GM23338 (cell line): ENCODE measurements at regions not wholly inside any gene's neighbourhood (a gene's known extent, or its start where the extent isn't known, plus 50 kb on each side); places are given as distances from the start of the nearest gene placed in this dataset.

Source experiments
- ATAC-seq: fragments of 200-7000 bp; cut with Tn5 transposase; 3 replicates; pipeline ENCODE4 v1.9.1; 2020
- DNase-seq: peaks from one replicate; pipeline ENCODE4 v3.0.0-alpha.2; 2015; ENCODE audit warnings: low spot score
- H2AFZ ChIP-seq: fragments of 200-600 bp; sonication (generic); 2 replicates; pipeline ENCODE4 v1.8.0; 2016; ENCODE audit warnings: antibody characterized with exemption, mild to moderate bottlenecking, moderate library complexity
- H3F3A ChIP-seq: fragments of 200-600 bp; sonication (generic); replicated peaks from 2 replicates; pipeline ENCODE4 v1.8.0; 2017; ENCODE audit warnings: antibody characterized with exemption, mixed run types, low read depth
- H3K27ac ChIP-seq: fragments of 200-600 bp; sonication (generic); 2 replicates; pipeline ENCODE4 v1.6.1; 2016; ENCODE audit warnings: low read depth
- H3K27me3 ChIP-seq: fragments of 200-600 bp; sonication (generic); 2 replicates; pipeline ENCODE4 v1.8.0; 2016; ENCODE audit warnings: mild to moderate bottlenecking, mixed run types, moderate library complexity; ENCODE audit not compliant: insufficient read depth
- H3K36me3 ChIP-seq: fragments of 200-600 bp; sonication (generic); 2 replicates; pipeline ENCODE4 v1.8.0; 2016; ENCODE audit warnings: mild to moderate bottlenecking; ENCODE audit not compliant: insufficient read depth
- H3K4me1 ChIP-seq: fragments of 200-600 bp; sonication (generic); 2 replicates; pipeline ENCODE4 v1.8.0; 2016; ENCODE audit warnings: mild to moderate bottlenecking, moderate library complexity; ENCODE audit not compliant: insufficient read depth
- H3K4me2 ChIP-seq: fragments of 200-600 bp; sonication (generic); 2 replicates; pipeline ENCODE4 v1.7.1; 2017; ENCODE audit warnings: mixed run types
- H3K4me3 ChIP-seq: fragments of 200-600 bp; sonication (generic); 2 replicates; pipeline ENCODE4 v1.6.1; 2016; ENCODE audit warnings: mixed run types
- H3K79me2 ChIP-seq: fragments of 200-600 bp; sonication (generic); replicated peaks from 2 replicates; pipeline ENCODE4 v1.8.0; 2017; ENCODE audit warnings: mild to moderate bottlenecking; ENCODE audit not compliant: insufficient read depth
- H3K9me2 ChIP-seq: fragments of 200-600 bp; sonication (generic); 2 replicates; pipeline ENCODE4 v1.8.0; 2017; ENCODE audit not compliant: insufficient read depth
- H4K20me1 ChIP-seq: fragments of 200-600 bp; sonication (generic); replicated peaks from 2 replicates; pipeline ENCODE4 v1.8.0; 2017; ENCODE audit warnings: mild to moderate bottlenecking; ENCODE audit not compliant: insufficient read depth
- H3K27ac Mint-ChIP-seq: 2 replicates; pipeline ENCODE4 v1.8.0; 2020; ENCODE audit warnings: inconsistent platforms, mild to moderate bottlenecking, moderate library complexity, mixed read lengths
- H3K27me3 Mint-ChIP-seq: 3 replicates; pipeline ENCODE4 v1.8.0; 2022; ENCODE audit warnings: low read depth, mild to moderate bottlenecking, moderate library complexity, mixed read lengths, inconsistent platforms; ENCODE audit not compliant: insufficient read depth, poor library complexity
- H3K36me3 Mint-ChIP-seq: 3 replicates; pipeline ENCODE4 v1.8.0; 2021; ENCODE audit warnings: low read depth, mild to moderate bottlenecking, inconsistent platforms, moderate library complexity, mixed read lengths
- H3K4me1 Mint-ChIP-seq: 3 replicates; pipeline ENCODE4 v1.8.0; 2020; ENCODE audit warnings: mild to moderate bottlenecking, inconsistent platforms, mixed read lengths
- H3K4me3 Mint-ChIP-seq: 3 replicates; pipeline ENCODE4 v1.8.0; 2021; ENCODE audit warnings: moderate library complexity, mild to moderate bottlenecking, inconsistent platforms, mixed read lengths
- H3K9me3 Mint-ChIP-seq: 3 replicates; pipeline ENCODE4 v1.8.0; 2020; ENCODE audit warnings: moderate library complexity, mild to moderate bottlenecking, inconsistent platforms, mixed read lengths
- CREB1 ChIP-seq: fragments of 250-450 bp; sonication (Bioruptor Pico); IDR thresholded peaks from 2 replicates; pipeline ENCODE4 v1.5.0; 2020; ENCODE audit warnings: low read depth, mild to moderate bottlenecking, moderate library complexity
- CTCF ChIP-seq, 2 experiments: fragments of 200-600 bp in 1 of 2; sonication (generic) in 1 of 2; conservative IDR thresholded peaks; 2 replicates each; pipeline versions ENCODE4 v1.5.1 to v1.6.1; 2016 to 2017; ENCODE audit warnings: antibody characterized with exemption in 2 of 2, low read depth in 2 of 2, mild to moderate bottlenecking in 2 of 2, moderate library complexity in 1 of 2
- ETS1 ChIP-seq: IDR thresholded peaks from 2 replicates; pipeline ENCODE4 v1.6.1; 2016; ENCODE audit warnings: antibody characterized with exemption
- EZH2 ChIP-seq: fragments of 200-600 bp; sonication (generic); IDR thresholded peaks from one replicate; pipeline ENCODE4 v1.8.0; 2017; ENCODE audit warnings: antibody characterized with exemption, mild to moderate bottlenecking, low read depth; ENCODE audit not compliant: unreplicated experiment
- EZH2phosphoT487 ChIP-seq: fragments of 200-600 bp; sonication (generic); IDR thresholded peaks from one replicate; pipeline ENCODE4 v1.8.1; 2018; ENCODE audit warnings: antibody characterized with exemption; ENCODE audit not compliant: unreplicated experiment
- JUNB ChIP-seq: IDR thresholded peaks from one replicate; pipeline ENCODE4 v1.6.1; 2016; ENCODE audit warnings: antibody characterized with exemption; ENCODE audit not compliant: unreplicated experiment
- POLR2AphosphoS5 ChIP-seq: IDR thresholded peaks from 2 replicates; pipeline ENCODE4 v1.6.1; 2016; ENCODE audit warnings: antibody characterized with exemption, low read depth
- REST ChIP-seq: IDR thresholded peaks from one replicate; pipeline ENCODE4 v1.6.1; 2018; ENCODE audit warnings: antibody characterized with exemption; ENCODE audit not compliant: unreplicated experiment
- STAT1 ChIP-seq: IDR thresholded peaks from one replicate; pipeline ENCODE4 v1.6.1; 2016; ENCODE audit warnings: antibody characterized with exemption; ENCODE audit not compliant: unreplicated experiment
- ZNF114 ChIP-seq: fragments of 250-450 bp; sonication (Bioruptor Pico); IDR thresholded peaks from 2 replicates; pipeline ENCODE4 v1.5.0; 2020; ENCODE audit warnings: mild to moderate bottlenecking, moderate library complexity
- ZNF331 ChIP-seq: fragments of 250-450 bp; sonication (Bioruptor Pico); IDR thresholded peaks from 2 replicates; pipeline ENCODE4 v1.5.0; 2020; ENCODE audit warnings: low read depth, mild to moderate bottlenecking, moderate library complexity
- ZNF462 ChIP-seq: fragments of 250-450 bp; sonication (Bioruptor Pico); IDR thresholded peaks from 2 replicates; pipeline ENCODE4 v1.5.0; 2020; ENCODE audit warnings: mild to moderate bottlenecking, moderate library complexity

- no peak overlapping the region for H3K4me2 ChIP-seq
- peaks cover 38% of the 10 kb centered on the region for H3K4me1 Mint-ChIP-seq
- no peak overlapping the region for H3K4me3 Mint-ChIP-seq
- no peak overlapping the region for H3K27ac Mint-ChIP-seq
- H3K9me2 ChIP-seq, result 0 out of 2 replicates have a peak, but pooled peaks cover 5% of the 10 kb centered on the region
- peaks cover 2% of the 10 kb centered on the region for H3K27me3 Mint-ChIP-seq
- H3K4me1 ChIP-seq, result peaks cover 30% of the 10 kb centered on the region
- no peaks in the 10 kb centered on the region for H3K36me3 Mint-ChIP-seq
- no peaks in the 10 kb centered on the region for H3K27me3 ChIP-seq
- no peak for ATAC-seq
- H3K36me3 ChIP-seq, result no peaks in the 10 kb centered on the region
- H3K9me3 Mint-ChIP-seq, result no peaks in the 10 kb centered on the region
- H3K79me2 ChIP-seq, result no peaks in the 10 kb centered on the region
- H2AFZ ChIP-seq, result no peak overlapping the region
- no peaks in the 10 kb centered on the region for H4K20me1 ChIP-seq
- no peak overlapping the region for H3K27ac ChIP-seq
- no peak for DNase-seq
- H3K4me3 ChIP-seq, result no peak overlapping the region
- no peaks in the 10 kb centered on the region for H3F3A ChIP-seq
- no peak for TF ChIP-seq REST
- TF ChIP-seq ETS1, result no peak
- no peak for TF ChIP-seq CREB1 (CRISPR knock-in tag)
- TF ChIP-seq STAT1, result no peak
- TF ChIP-seq JUNB, result no peak
- no peak for TF ChIP-seq ZNF331
- no peak for TF ChIP-seq POLR2AphosphoS5
- no peak for TF ChIP-seq EZH2phosphoT487
- no peak for TF ChIP-seq EZH2
- no peak for TF ChIP-seq CTCF (conservative IDR thresholded peaks at IDR 0.05; ENCODE audit: low read depth in 2 of 2)
- no peak for TF ChIP-seq ZNF114 (CRISPR knock-in tag)
- no peak for TF ChIP-seq ZNF462 (CRISPR knock-in tag)
These were observed 506.1 kb upstream of the ID4 start for GRCh38 chr6:19331089-19331488.
